DND-41 (cell line): ENCODE measurements at regions not wholly inside any gene's neighbourhood (a gene's known extent, or its start where the extent isn't known, plus 50 kb on each side); places are given as distances from the start of the nearest gene placed in this dataset.

ENCODE experiments used
- EZH2 ChIP-seq: IDR thresholded peaks from 3 replicates; pipeline ENCODE4 v1.6.1; 2012; ENCODE audit warnings: borderline replicate concordance, low read depth, mild to moderate bottlenecking, moderate library complexity, low read length, inconsistent platforms; ENCODE audit not compliant: severe bottlenecking
- TF ChIP-seq, protein P1 (sequence below): IDR thresholded peaks from 2 replicates; pipeline ENCODE4 v1.5.1; 2012; ENCODE audit warnings: borderline replicate concordance, low read length, moderate library complexity, mild to moderate bottlenecking; ENCODE audit not compliant: poor library complexity, severe bottlenecking; ENCODE audit errors: extremely low read depth

DNA sequence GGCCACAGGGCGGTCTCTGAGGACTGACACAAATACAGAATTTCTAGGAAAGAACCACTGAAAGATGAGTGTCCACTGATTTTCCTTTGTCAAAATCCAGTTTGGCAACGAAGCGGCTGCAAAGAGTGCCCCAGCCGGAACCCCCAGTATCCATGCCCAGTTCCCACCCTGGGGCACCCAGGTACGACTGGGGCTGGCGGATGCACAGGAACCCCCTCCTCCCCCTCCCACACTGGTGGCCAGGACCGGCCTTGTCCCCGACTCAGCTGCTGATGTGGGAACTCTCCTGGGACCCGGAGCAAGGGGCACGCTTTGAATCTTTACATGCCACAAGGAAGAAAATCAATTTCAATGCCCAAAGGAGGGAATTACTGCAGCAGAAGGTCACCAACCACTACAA is 220.8 kb upstream of the ZNF507 start:
- TF ChIP-seq, protein P1, sequence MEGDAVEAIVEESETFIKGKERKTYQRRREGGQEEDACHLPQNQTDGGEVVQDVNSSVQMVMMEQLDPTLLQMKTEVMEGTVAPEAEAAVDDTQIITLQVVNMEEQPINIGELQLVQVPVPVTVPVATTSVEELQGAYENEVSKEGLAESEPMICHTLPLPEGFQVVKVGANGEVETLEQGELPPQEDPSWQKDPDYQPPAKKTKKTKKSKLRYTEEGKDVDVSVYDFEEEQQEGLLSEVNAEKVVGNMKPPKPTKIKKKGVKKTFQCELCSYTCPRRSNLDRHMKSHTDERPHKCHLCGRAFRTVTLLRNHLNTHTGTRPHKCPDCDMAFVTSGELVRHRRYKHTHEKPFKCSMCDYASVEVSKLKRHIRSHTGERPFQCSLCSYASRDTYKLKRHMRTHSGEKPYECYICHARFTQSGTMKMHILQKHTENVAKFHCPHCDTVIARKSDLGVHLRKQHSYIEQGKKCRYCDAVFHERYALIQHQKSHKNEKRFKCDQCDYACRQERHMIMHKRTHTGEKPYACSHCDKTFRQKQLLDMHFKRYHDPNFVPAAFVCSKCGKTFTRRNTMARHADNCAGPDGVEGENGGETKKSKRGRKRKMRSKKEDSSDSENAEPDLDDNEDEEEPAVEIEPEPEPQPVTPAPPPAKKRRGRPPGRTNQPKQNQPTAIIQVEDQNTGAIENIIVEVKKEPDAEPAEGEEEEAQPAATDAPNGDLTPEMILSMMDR, result no peak
- no peak for TF ChIP-seq EZH2
